NB4 (cell line): ENCODE measurements at regions not wholly inside any gene's neighbourhood (a gene's known extent, or its start where the extent isn't known, plus 50 kb on each side); places are given as distances from the start of the nearest gene placed in this dataset.

Experiments
- DNase-seq: peaks from one replicate; pipeline ENCODE4 v3.0.0; 2010; ENCODE audit warnings: low read depth
- H3K4me3 ChIP-seq: one replicate; pipeline ENCODE4 v1.5.1; 2011; ENCODE audit warnings: mild to moderate bottlenecking, low read depth, low read length, moderate library complexity
- MYC ChIP-seq: IDR thresholded peaks from 2 replicates; pipeline ENCODE4 v1.6.1; 2011; ENCODE audit warnings: low read depth, low read length
- POLR2A ChIP-seq: IDR thresholded peaks from 2 replicates; pipeline ENCODE4 v1.6.1; 2011; ENCODE audit warnings: mild to moderate bottlenecking; ENCODE audit not compliant: insufficient read length; ENCODE audit errors: extremely low read depth
- TF ChIP-seq, protein P1 (sequence below): IDR thresholded peaks from one replicate; pipeline ENCODE4 v1.5.1; 2012; ENCODE audit warnings: low read depth, low read length
- TF ChIP-seq, protein P2 (sequence below): IDR thresholded peaks from 2 replicates; pipeline ENCODE4 v1.6.1; 2011; ENCODE audit warnings: low read depth, low read length

DNA sequence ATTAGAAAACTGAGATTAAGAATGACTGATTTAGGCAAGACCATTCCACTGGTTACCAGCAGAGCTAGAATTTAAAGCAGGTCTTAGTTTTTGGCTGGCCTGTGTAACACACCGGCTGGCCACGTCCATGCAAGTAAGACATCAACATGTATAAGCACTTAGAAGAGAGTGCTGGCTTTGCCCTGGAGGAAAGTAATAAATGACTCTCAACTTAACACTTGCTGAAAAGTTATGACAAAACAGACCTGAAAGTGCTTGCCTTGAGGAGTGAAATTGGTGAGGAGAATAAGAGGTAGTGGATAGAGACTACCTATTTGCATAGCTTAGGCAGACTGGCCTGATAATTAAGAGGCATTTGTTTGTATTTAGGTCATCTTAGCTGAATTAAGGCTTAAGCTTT is 165.7 kb upstream of the KCNJ3 start:
- DNase-seq: no peak
- no peak for TF ChIP-seq MYC
- TF ChIP-seq, protein P1, sequence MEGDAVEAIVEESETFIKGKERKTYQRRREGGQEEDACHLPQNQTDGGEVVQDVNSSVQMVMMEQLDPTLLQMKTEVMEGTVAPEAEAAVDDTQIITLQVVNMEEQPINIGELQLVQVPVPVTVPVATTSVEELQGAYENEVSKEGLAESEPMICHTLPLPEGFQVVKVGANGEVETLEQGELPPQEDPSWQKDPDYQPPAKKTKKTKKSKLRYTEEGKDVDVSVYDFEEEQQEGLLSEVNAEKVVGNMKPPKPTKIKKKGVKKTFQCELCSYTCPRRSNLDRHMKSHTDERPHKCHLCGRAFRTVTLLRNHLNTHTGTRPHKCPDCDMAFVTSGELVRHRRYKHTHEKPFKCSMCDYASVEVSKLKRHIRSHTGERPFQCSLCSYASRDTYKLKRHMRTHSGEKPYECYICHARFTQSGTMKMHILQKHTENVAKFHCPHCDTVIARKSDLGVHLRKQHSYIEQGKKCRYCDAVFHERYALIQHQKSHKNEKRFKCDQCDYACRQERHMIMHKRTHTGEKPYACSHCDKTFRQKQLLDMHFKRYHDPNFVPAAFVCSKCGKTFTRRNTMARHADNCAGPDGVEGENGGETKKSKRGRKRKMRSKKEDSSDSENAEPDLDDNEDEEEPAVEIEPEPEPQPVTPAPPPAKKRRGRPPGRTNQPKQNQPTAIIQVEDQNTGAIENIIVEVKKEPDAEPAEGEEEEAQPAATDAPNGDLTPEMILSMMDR: no peak
- TF ChIP-seq POLR2A: no peak
- TF ChIP-seq, protein P2, sequence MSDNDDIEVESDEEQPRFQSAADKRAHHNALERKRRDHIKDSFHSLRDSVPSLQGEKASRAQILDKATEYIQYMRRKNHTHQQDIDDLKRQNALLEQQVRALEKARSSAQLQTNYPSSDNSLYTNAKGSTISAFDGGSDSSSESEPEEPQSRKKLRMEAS: no peak

DNA sequence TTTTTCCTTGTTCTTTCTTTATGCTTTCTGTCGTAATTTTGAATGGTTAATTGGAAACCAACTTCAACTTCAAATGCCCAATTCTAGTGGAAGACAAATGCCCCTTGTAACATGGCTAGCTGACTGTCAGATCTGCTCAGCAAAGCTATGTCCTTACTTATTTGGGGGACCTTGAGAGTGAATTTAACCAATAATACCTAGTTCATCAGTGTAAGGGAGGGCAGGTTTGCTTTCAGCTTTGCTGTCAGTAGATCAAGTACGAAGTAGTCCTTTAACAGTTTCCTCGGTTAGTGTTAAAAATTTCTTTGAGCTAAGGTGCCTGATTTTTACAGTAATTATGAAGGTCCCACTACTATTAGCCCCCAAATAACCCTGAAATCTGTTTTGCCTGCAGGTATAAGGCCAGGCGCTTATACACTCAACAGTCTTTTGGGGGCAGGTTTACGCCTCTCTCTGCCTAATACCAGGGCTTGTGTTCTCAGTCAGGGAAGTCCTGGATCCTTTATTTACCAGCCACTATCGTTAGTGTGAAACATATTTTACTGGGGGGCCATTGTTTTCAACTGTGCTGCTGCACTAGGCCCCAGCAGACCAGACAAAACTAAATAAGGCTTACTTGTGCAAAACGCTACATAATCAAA is 165.1 kb upstream of the KCNJ3 start:
- no peak for DNase-seq
- H3K4me3 ChIP-seq: no peak overlapping the region
- TF ChIP-seq, protein P1: no peak
- TF ChIP-seq, protein P2: no peak
- TF ChIP-seq MYC (no peak), POLR2A (no peak)

More for the DNA sequence above, 165.7 kb upstream of the KCNJ3 start:
- H3K4me3 ChIP-seq: no peak overlapping the region

DNA sequence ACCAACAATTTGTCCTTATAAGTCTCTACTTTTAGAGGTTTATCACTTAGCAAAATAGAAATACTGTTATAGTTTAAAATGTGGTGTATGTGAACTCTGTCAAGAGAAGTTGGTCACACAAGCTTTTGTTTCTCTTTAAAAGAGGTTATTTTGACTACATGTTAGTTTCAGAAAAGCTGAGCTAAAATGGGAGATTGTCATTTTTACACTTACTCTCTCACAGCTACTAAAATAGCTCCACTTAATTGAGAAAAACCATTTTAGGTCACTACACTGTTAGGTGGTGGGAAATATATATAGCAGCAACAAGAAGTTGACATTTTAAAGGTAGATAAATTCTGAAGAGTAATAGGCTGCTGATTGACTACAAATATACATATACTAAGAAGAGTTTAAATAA is 161.5 kb upstream of the KCNJ3 start:
- H3K4me3 ChIP-seq: no peak overlapping the region
- DNase-seq: no peak
- TF ChIP-seq, protein P2: no peak
- no peak for TF ChIP-seq MYC
- no peak for TF ChIP-seq POLR2A
- TF ChIP-seq, protein P1: no peak

DNA sequence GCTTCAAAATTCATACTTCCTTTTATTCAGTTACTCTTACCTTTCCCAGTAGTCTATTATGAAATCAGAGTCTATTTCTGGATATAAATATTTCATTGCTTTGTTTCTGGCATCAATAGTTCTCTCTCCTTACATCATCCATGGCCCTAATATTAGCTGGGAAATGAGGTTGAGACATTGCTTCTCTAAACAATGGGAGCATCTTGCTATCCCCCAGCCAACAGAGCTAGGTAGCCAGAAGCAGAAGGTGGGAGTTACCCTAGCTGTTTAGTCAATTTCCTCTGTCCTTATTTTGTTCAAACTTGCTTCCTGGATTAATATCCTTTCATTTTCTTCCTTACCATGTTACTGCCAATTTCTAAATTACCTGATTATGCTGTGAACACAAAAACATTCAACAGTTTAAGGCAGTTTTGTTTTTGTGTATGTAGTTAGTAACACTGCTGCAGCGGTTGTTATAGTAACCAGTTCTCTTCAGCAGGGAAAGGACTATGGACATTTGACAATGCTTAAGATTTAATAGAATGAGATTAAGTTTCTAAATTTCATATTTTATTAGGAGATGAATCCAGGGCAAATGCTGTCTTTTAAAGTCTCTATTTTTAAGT is 160.5 kb upstream of the KCNJ3 start:
- TF ChIP-seq, protein P2: no peak
- TF ChIP-seq POLR2A: no peak
- TF ChIP-seq, protein P1: no peak
- no peak for TF ChIP-seq MYC
- no peak for DNase-seq
- H3K4me3 ChIP-seq: no peak overlapping the region

DNA sequence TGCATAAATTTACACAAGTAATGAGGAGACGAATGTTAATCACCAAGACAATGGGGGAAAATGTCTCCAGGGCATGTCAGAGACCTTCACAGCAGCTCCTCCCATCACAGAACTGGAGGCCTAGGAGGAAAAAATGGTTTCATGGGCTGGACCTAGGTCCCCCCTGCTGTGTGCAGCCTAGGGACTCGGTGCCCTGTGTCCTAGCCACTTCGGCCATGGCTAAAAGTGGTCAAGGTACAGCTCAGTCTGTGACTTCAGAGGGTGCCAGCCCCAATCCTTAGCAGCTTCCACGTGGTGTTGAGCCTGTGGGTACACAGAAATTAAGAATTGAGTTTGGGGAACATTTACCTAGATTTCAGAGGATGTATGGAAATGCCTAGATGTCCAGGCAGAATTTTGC is 152.2 kb upstream of the KCNJ3 start:
- TF ChIP-seq, protein P1: no peak
- TF ChIP-seq, protein P2: no peak
- TF ChIP-seq POLR2A: no peak
- no peak for TF ChIP-seq MYC
- H3K4me3 ChIP-seq: no peak overlapping the region
- DNase-seq: no peak
